Tibial artery (tissue), 4 donors: ENCODE measurements at regions not wholly inside any gene's neighbourhood (a gene's known extent, or its start where the extent isn't known, plus 50 kb on each side); places are given as distances from the start of the nearest gene placed in this dataset.
"Not testable (repeated sequence)": the region's sequence is repeated elsewhere in the genome, so short reads cannot be mapped to it uniquely, and the experiment has no call there.

Experiments used
- DNase-seq, 2 donors: peaks; one replicate each; pipeline ENCODE4 v3.0.0-alpha.2; 2019
- H3K27ac ChIP-seq, 2 donors: fragments of 200-600 bp; sonication (generic) in 1 of 2; 1 replicate in 1 of 2; 2 replicates in 1 of 2; pipeline ENCODE4 v1.5.1; 2018 to 2019; ENCODE audit warnings: mild to moderate bottlenecking in 1 of 2
- H3K27me3 ChIP-seq, 2 donors: fragments of 200-600 bp; sonication (generic) in 1 of 2; one replicate each; pipeline versions ENCODE4 v1.5.1 to v1.6.0; 2016 to 2019
- H3K36me3 ChIP-seq, 3 donors: fragments of 200-600 bp; sonication (generic) in 2 of 3; one replicate each; pipeline ENCODE4 v1.5.1; 2016 to 2019; ENCODE audit warnings: mild to moderate bottlenecking in 2 of 3
- H3K4me1 ChIP-seq, 4 donors: fragments of 200-600 bp; sonication (generic) in 2 of 4; 1 replicate in 3 of 4; 2 replicates in 1 of 4; pipeline ENCODE4 v1.5.1; 2016 to 2019
- H3K4me3 ChIP-seq, 2 donors: fragments of 200-600 bp; sonication (generic) in 1 of 2; 1 replicate in 1 of 2; 2 replicates in 1 of 2; pipeline ENCODE4 v1.5.1; 2018 to 2019; ENCODE audit warnings: mild to moderate bottlenecking in 2 of 2
- H3K9me3 ChIP-seq, 3 donors: fragments of 200-600 bp; sonication (generic) in 1 of 3; one replicate each; pipeline ENCODE4 v1.5.1; 2016 to 2019
- CTCF ChIP-seq, 2 experiments: fragments of 200-600 bp in 1 of 2; fragments of 450-650 bp in 1 of 2; IDR thresholded peaks; one replicate each; pipeline ENCODE4 v1.5.1; 2017 to 2019; ENCODE audit warnings: antibody characterized with exemption in 2 of 2, mild to moderate bottlenecking in 1 of 2, moderate library complexity in 1 of 2
- intact Hi-C: fragments of 100-400 bp; cut with DNase I; formaldehyde crosslinking; loops from one replicate; pipeline ENCODE4 v1.15.0; 2023; ENCODE audit warnings: low total_unique reads

- no peaks in the 10 kb centered on the region for H3K27me3 ChIP-seq
- H3K27ac ChIP-seq, result no peak overlapping the region
- no peaks in the 10 kb centered on the region for H3K4me1 ChIP-seq
- no peak for DNase-seq
- no peaks in the 10 kb centered on the region for H3K9me3 ChIP-seq
- H3K4me3 ChIP-seq, result no peak overlapping the region
- H3K36me3 ChIP-seq, result no peaks in the 10 kb centered on the region
- intact Hi-C loops, result no loop called here
- TF ChIP-seq CTCF (IDR thresholded peaks at IDR 0.05), result no peak
Measured at GRCh38 chr17:27153005-27153404, 140.9 kb upstream of the WSB1 start.

- Histone ChIP-seq H3K9me3 (no peaks in the 10 kb centered on the region), H3K4me3 (no peak overlapping the region), H3K36me3 (no peaks in the 10 kb centered on the region), H3K27ac (no peak overlapping the region), H3K27me3 (no peaks in the 10 kb centered on the region), H3K4me1 (no peaks in the 10 kb centered on the region)
- peak in 1 of 2 donors; percentile 44 for DNase-seq
- intact Hi-C loops, result no loop called here
- no peak for TF ChIP-seq CTCF (IDR thresholded peaks at IDR 0.05)
Measured at GRCh38 chr17:27155866-27156265, 138.0 kb upstream of the WSB1 start.

- Histone ChIP-seq H3K4me3 (no peak overlapping the region), H3K27ac (no peak overlapping the region), H3K4me1 (no peaks in the 10 kb centered on the region), H3K36me3 (no peaks in the 10 kb centered on the region), H3K27me3 (no peaks in the 10 kb centered on the region), H3K9me3 (no peaks in the 10 kb centered on the region)
- TF ChIP-seq CTCF (IDR thresholded peaks at IDR 0.05), result no peak
- intact Hi-C loops, result no loop called here
- peak in 1 of 2 donors; percentile 12 for DNase-seq
Measured at GRCh38 chr17:27157297-27157696, 136.6 kb upstream of the WSB1 start.

GRCh38 chr17:27157898-27158297 lies 136.0 kb upstream of the WSB1 start:
- intact Hi-C loops, result no loop called here
- no peak for TF ChIP-seq CTCF (IDR thresholded peaks at IDR 0.05)
- H3K9me3 ChIP-seq, result no peaks in the 10 kb centered on the region

GRCh38 chr17:27158382-27158781 lies 135.5 kb upstream of the WSB1 start:
- Histone ChIP-seq H3K4me1 (no peaks in the 10 kb centered on the region), H3K27me3 (no peaks in the 10 kb centered on the region), H3K27ac (no peak overlapping the region), H3K4me3 (no peak overlapping the region), H3K36me3 (no peaks in the 10 kb centered on the region), H3K9me3 (no peaks in the 10 kb centered on the region)
- no peak for TF ChIP-seq CTCF (IDR thresholded peaks at IDR 0.05)
- peak in 1 of 2 donors; percentile 31 for DNase-seq
- intact Hi-C loops, result no loop called here

More at GRCh38 chr17:27157898-27158297, 136.0 kb upstream of the WSB1 start:
- Histone ChIP-seq H3K27me3 (no peaks in the 10 kb centered on the region), H3K4me1 (no peaks in the 10 kb centered on the region), H3K36me3 (no peaks in the 10 kb centered on the region), H3K4me3 (no peak overlapping the region), H3K27ac (no peak overlapping the region)
- no peak for DNase-seq

- no peak for TF ChIP-seq CTCF (IDR thresholded peaks at IDR 0.05)
- no peak for DNase-seq
- Histone ChIP-seq H3K4me3 (no peak overlapping the region), H3K27ac (no peak overlapping the region), H3K4me1 (no peaks in the 10 kb centered on the region), H3K9me3 (no peaks in the 10 kb centered on the region), H3K36me3 (no peaks in the 10 kb centered on the region), H3K27me3 (no peaks in the 10 kb centered on the region)
- intact Hi-C loops, result no loop called here
Measured at GRCh38 chr17:27180322-27180721, 113.6 kb upstream of the WSB1 start.

GRCh38 chr17:27181379-27181925 lies 112.5 kb upstream of the WSB1 start:
- H3K9me3 ChIP-seq, H3K36me3 ChIP-seq, H3K4me3 ChIP-seq, intact Hi-C loops, DNase-seq, H3K27me3 ChIP-seq, H3K27ac ChIP-seq, H3K4me1 ChIP-seq: not testable (repeated sequence)
